Activated naive CD8-positive, alpha-beta T cell (primary cell): ENCODE measurements at regions not wholly inside any gene's neighbourhood (a gene's known extent, or its start where the extent isn't known, plus 50 kb on each side); places are given as distances from the start of the nearest gene placed in this dataset.
"Not testable (repeated sequence)": the region's sequence is repeated elsewhere in the genome, so short reads cannot be mapped to it uniquely, and the experiment has no call there.

Experiments used
- H3K27ac Mint-ChIP-seq: one replicate; pipeline ENCODE4 v1.8.0; 2021; ENCODE audit warnings: mixed read lengths
- H3K27me3 Mint-ChIP-seq: one replicate; pipeline ENCODE4 v1.8.0; 2021; ENCODE audit warnings: mixed read lengths
- H3K36me3 Mint-ChIP-seq: one replicate; pipeline ENCODE4 v1.8.0; 2021; ENCODE audit warnings: mixed read lengths
- H3K4me1 Mint-ChIP-seq: one replicate; pipeline ENCODE4 v1.8.0; 2021; ENCODE audit warnings: low read depth, mixed read lengths
- H3K4me3 Mint-ChIP-seq: one replicate; pipeline ENCODE4 v1.8.0; 2021; ENCODE audit warnings: mild to moderate bottlenecking, mixed read lengths
- H3K9me3 Mint-ChIP-seq: one replicate; pipeline ENCODE4 v1.8.0; 2021; ENCODE audit warnings: low read depth, mixed read lengths

GRCh38 chr7:110486549-110486948, 604.4 kb upstream of the LRRN3 start:
- H3K36me3 Mint-ChIP-seq = peaks cover 7% of the 10 kb centered on the region
- H3K27ac Mint-ChIP-seq = no peak overlapping the region
- no peak overlapping the region for H3K4me3 Mint-ChIP-seq
- no peaks in the 10 kb centered on the region for H3K4me1 Mint-ChIP-seq
- H3K27me3 Mint-ChIP-seq = no peaks in the 10 kb centered on the region
- H3K9me3 Mint-ChIP-seq = peaks cover 5% of the 10 kb centered on the region

- H3K36me3 Mint-ChIP-seq = peaks cover 3% of the 10 kb centered on the region
- no peak overlapping the region for H3K27ac Mint-ChIP-seq
- no peak overlapping the region for H3K4me3 Mint-ChIP-seq
- peaks cover 5% of the 10 kb centered on the region for H3K4me1 Mint-ChIP-seq
- H3K9me3 Mint-ChIP-seq = no peaks in the 10 kb centered on the region
- no peaks in the 10 kb centered on the region for H3K27me3 Mint-ChIP-seq
Observed at GRCh38 chr7:110502888-110503465, 588.0 kb upstream of the LRRN3 start.

- Mint-ChIP-seq H3K27me3 (no peaks in the 10 kb centered on the region), H3K4me3 (no peak overlapping the region), H3K27ac (no peak overlapping the region), H3K36me3 (no peaks in the 10 kb centered on the region), H3K9me3 (no peaks in the 10 kb centered on the region), H3K4me1 (peaks cover 5% of the 10 kb centered on the region)
Observed at GRCh38 chr7:110507369-110507768, 583.6 kb upstream of the LRRN3 start.

- no peak overlapping the region for H3K27ac Mint-ChIP-seq
- H3K9me3 Mint-ChIP-seq = no peaks in the 10 kb centered on the region
- H3K4me3 Mint-ChIP-seq = no peak overlapping the region
- H3K27me3 Mint-ChIP-seq = no peaks in the 10 kb centered on the region
- no peaks in the 10 kb centered on the region for H3K36me3 Mint-ChIP-seq
- peaks cover 4% of the 10 kb centered on the region for H3K4me1 Mint-ChIP-seq
Observed at GRCh38 chr7:110507832-110508231, 583.1 kb upstream of the LRRN3 start.

GRCh38 chr7:110514975-110515551, 575.9 kb upstream of the LRRN3 start:
- H3K9me3 Mint-ChIP-seq, H3K27me3 Mint-ChIP-seq, H3K36me3 Mint-ChIP-seq, H3K4me3 Mint-ChIP-seq, H3K27ac Mint-ChIP-seq, H3K4me1 Mint-ChIP-seq: not testable (repeated sequence)

GRCh38 chr7:110519851-110520250, 571.1 kb upstream of the LRRN3 start:
- no peaks in the 10 kb centered on the region for H3K36me3 Mint-ChIP-seq
- no peak overlapping the region for H3K27ac Mint-ChIP-seq
- no peak overlapping the region for H3K4me3 Mint-ChIP-seq
- H3K9me3 Mint-ChIP-seq = no peaks in the 10 kb centered on the region
- H3K27me3 Mint-ChIP-seq = no peaks in the 10 kb centered on the region
- H3K4me1 Mint-ChIP-seq = no peaks in the 10 kb centered on the region

- no peaks in the 10 kb centered on the region for H3K27me3 Mint-ChIP-seq
- no peaks in the 10 kb centered on the region for H3K36me3 Mint-ChIP-seq
- no peak overlapping the region for H3K4me3 Mint-ChIP-seq
- no peaks in the 10 kb centered on the region for H3K4me1 Mint-ChIP-seq
- H3K27ac Mint-ChIP-seq = no peak overlapping the region
- H3K9me3 Mint-ChIP-seq = no peaks in the 10 kb centered on the region
Observed at GRCh38 chr7:110521357-110521911, 569.5 kb upstream of the LRRN3 start.

GRCh38 chr7:110522061-110522760, 568.7 kb upstream of the LRRN3 start:
- no peak overlapping the region for H3K4me3 Mint-ChIP-seq
- H3K36me3 Mint-ChIP-seq = no peaks in the 10 kb centered on the region
- H3K9me3 Mint-ChIP-seq = no peaks in the 10 kb centered on the region
- H3K27me3 Mint-ChIP-seq = no peaks in the 10 kb centered on the region
- no peaks in the 10 kb centered on the region for H3K4me1 Mint-ChIP-seq
- no peak overlapping the region for H3K27ac Mint-ChIP-seq

- no peaks in the 10 kb centered on the region for H3K9me3 Mint-ChIP-seq
Observed at GRCh38 chr7:110522761-110523200, 568.1 kb upstream of the LRRN3 start.

GRCh38 chr7:110529175-110529574, 561.8 kb upstream of the LRRN3 start:
- Mint-ChIP-seq H3K27me3 (no peaks in the 10 kb centered on the region), H3K4me3 (no peak overlapping the region), H3K36me3 (no peaks in the 10 kb centered on the region), H3K9me3 (no peaks in the 10 kb centered on the region), H3K4me1 (no peaks in the 10 kb centered on the region), H3K27ac (no peak overlapping the region)

More at GRCh38 chr7:110522761-110523200, 568.1 kb upstream of the LRRN3 start:
- no peak overlapping the region for H3K27ac Mint-ChIP-seq
- H3K4me1 Mint-ChIP-seq = no peaks in the 10 kb centered on the region
- H3K36me3 Mint-ChIP-seq = no peaks in the 10 kb centered on the region
- H3K27me3 Mint-ChIP-seq = no peaks in the 10 kb centered on the region
- H3K4me3 Mint-ChIP-seq = no peak overlapping the region

- H3K27ac Mint-ChIP-seq = no peak overlapping the region
- H3K27me3 Mint-ChIP-seq = no peaks in the 10 kb centered on the region
- H3K4me3 Mint-ChIP-seq = no peak overlapping the region
- no peaks in the 10 kb centered on the region for H3K4me1 Mint-ChIP-seq
- H3K36me3 Mint-ChIP-seq = no peaks in the 10 kb centered on the region
- H3K9me3 Mint-ChIP-seq = no peaks in the 10 kb centered on the region
Observed at GRCh38 chr7:110531186-110531585, 559.7 kb upstream of the LRRN3 start.

- no peaks in the 10 kb centered on the region for H3K4me1 Mint-ChIP-seq
- no peak overlapping the region for H3K27ac Mint-ChIP-seq
- no peaks in the 10 kb centered on the region for H3K27me3 Mint-ChIP-seq
- H3K9me3 Mint-ChIP-seq = no peaks in the 10 kb centered on the region
- H3K36me3 Mint-ChIP-seq = no peaks in the 10 kb centered on the region
- no peak overlapping the region for H3K4me3 Mint-ChIP-seq
Observed at GRCh38 chr7:110534241-110534931, 556.5 kb upstream of the LRRN3 start.

GRCh38 chr7:110539216-110539615, 551.7 kb upstream of the LRRN3 start:
- no peak overlapping the region for H3K27ac Mint-ChIP-seq
- no peaks in the 10 kb centered on the region for H3K36me3 Mint-ChIP-seq
- H3K4me3 Mint-ChIP-seq = no peak overlapping the region
- H3K4me1 Mint-ChIP-seq = no peaks in the 10 kb centered on the region
- H3K9me3 Mint-ChIP-seq = no peaks in the 10 kb centered on the region
- H3K27me3 Mint-ChIP-seq = no peaks in the 10 kb centered on the region

- no peak overlapping the region for H3K27ac Mint-ChIP-seq
- no peaks in the 10 kb centered on the region for H3K9me3 Mint-ChIP-seq
- no peak overlapping the region for H3K4me3 Mint-ChIP-seq
- no peaks in the 10 kb centered on the region for H3K4me1 Mint-ChIP-seq
- H3K27me3 Mint-ChIP-seq = no peaks in the 10 kb centered on the region
- no peaks in the 10 kb centered on the region for H3K36me3 Mint-ChIP-seq
Observed at GRCh38 chr7:110541962-110542361, 549.0 kb upstream of the LRRN3 start.

- no peak overlapping the region for H3K4me3 Mint-ChIP-seq
- no peaks in the 10 kb centered on the region for H3K4me1 Mint-ChIP-seq
- no peaks in the 10 kb centered on the region for H3K9me3 Mint-ChIP-seq
- no peak overlapping the region for H3K27ac Mint-ChIP-seq
- H3K27me3 Mint-ChIP-seq = no peaks in the 10 kb centered on the region
- no peaks in the 10 kb centered on the region for H3K36me3 Mint-ChIP-seq
Observed at GRCh38 chr7:110544194-110544593, 546.7 kb upstream of the LRRN3 start.
